ENCODE measurements at regions not wholly inside any gene's neighbourhood (a gene's known extent, or its start where the extent isn't known, plus 50 kb on each side); places are given as distances from the start of the nearest gene placed in this dataset.
A peak's percentile ranks its signal among the peaks of the same experiment; 100 is the strongest.

- Histone ChIP-seq H3K36me3 (replicated peaks) (no peaks in the 10 kb centered on the region), H3K4me1 (peaks cover 9% of the 10 kb centered on the region), H3K27me3 (ENCODE audit: low read depth) (no peaks in the 10 kb centered on the region), H3K9me3 (no peaks in the 10 kb centered on the region), H3K4me3 (no peak overlapping the region)
- in situ Hi-C loops (cut with MboI; ENCODE audit: low sequenced_read_pairs) = no loop called here
- no peak for DNase-seq (ENCODE audit: low spot score in 2 of 2)
Measured at GRCh38 chr18:40612356-40612755, 1342.7 kb upstream of the PIK3C3 start.

- in situ Hi-C loops (cut with MboI; ENCODE audit: low sequenced_read_pairs) = no loop called here
- H3K9me3 ChIP-seq = no peaks in the 10 kb centered on the region
- H3K4me3 ChIP-seq = no peak overlapping the region
- DNase-seq (ENCODE audit: low spot score in 2 of 2) = no peak
- H3K4me1 ChIP-seq = peaks cover 10% of the 10 kb centered on the region
- no peaks in the 10 kb centered on the region for H3K27me3 ChIP-seq (ENCODE audit: low read depth)
- no peaks in the 10 kb centered on the region for H3K36me3 ChIP-seq (replicated peaks)
Measured at GRCh38 chr18:40608226-40608625, 1346.8 kb upstream of the PIK3C3 start.

- no peaks in the 10 kb centered on the region for H3K9me3 ChIP-seq
- no peaks in the 10 kb centered on the region for H3K36me3 ChIP-seq (replicated peaks)
- H3K4me3 ChIP-seq = no peak overlapping the region
- in situ Hi-C loops (cut with MboI; ENCODE audit: low sequenced_read_pairs) = no loop called here
- peaks cover 10% of the 10 kb centered on the region for H3K4me1 ChIP-seq
- DNase-seq (ENCODE audit: low spot score in 2 of 2) = peak; percentile 13 to 72
- H3K27me3 ChIP-seq (ENCODE audit: low read depth) = no peaks in the 10 kb centered on the region
Measured at GRCh38 chr18:40607542-40608148, 1347.4 kb upstream of the PIK3C3 start.

- DNase-seq (ENCODE audit: low spot score in 2 of 2) = no peak
- Histone ChIP-seq H3K9me3 (no peaks in the 10 kb centered on the region), H3K4me3 (no peak overlapping the region), H3K27me3 (ENCODE audit: low read depth) (no peaks in the 10 kb centered on the region), H3K36me3 (replicated peaks) (no peaks in the 10 kb centered on the region), H3K4me1 (peaks cover 10% of the 10 kb centered on the region)
- in situ Hi-C loops (cut with MboI; ENCODE audit: low sequenced_read_pairs) = no loop called here
Measured at GRCh38 chr18:40606996-40607395, 1348.0 kb upstream of the PIK3C3 start.

- no peak for DNase-seq (ENCODE audit: low spot score in 2 of 2)
- no peaks in the 10 kb centered on the region for H3K27me3 ChIP-seq (ENCODE audit: low read depth)
- H3K9me3 ChIP-seq = no peaks in the 10 kb centered on the region
- H3K4me1 ChIP-seq = no peaks in the 10 kb centered on the region
- in situ Hi-C loops (cut with MboI; ENCODE audit: low sequenced_read_pairs) = no loop called here
- H3K36me3 ChIP-seq (replicated peaks) = no peaks in the 10 kb centered on the region
- H3K4me3 ChIP-seq = no peak overlapping the region
Measured at GRCh38 chr18:40583671-40584070, 1371.4 kb upstream of the PIK3C3 start.

GRCh38 chr18:40582105-40582504 lies 1372.9 kb upstream of the PIK3C3 start:
- H3K36me3 ChIP-seq (replicated peaks) = no peaks in the 10 kb centered on the region
- H3K27me3 ChIP-seq (ENCODE audit: low read depth) = no peaks in the 10 kb centered on the region
- H3K4me3 ChIP-seq = no peak overlapping the region
- H3K4me1 ChIP-seq = no peaks in the 10 kb centered on the region
- no peaks in the 10 kb centered on the region for H3K9me3 ChIP-seq
- in situ Hi-C loops (cut with MboI; ENCODE audit: low sequenced_read_pairs) = no loop called here
- no peak for DNase-seq (ENCODE audit: low spot score in 2 of 2)

GRCh38 chr18:40577981-40578365 lies 1377.1 kb upstream of the PIK3C3 start:
- Histone ChIP-seq H3K36me3 (replicated peaks) (no peaks in the 10 kb centered on the region), H3K4me1 (peaks cover 8% of the 10 kb centered on the region; the same call in 1 of the 2 replicates), H3K4me3 (no peak overlapping the region), H3K9me3 (no peaks in the 10 kb centered on the region), H3K27me3 (ENCODE audit: low read depth) (no peaks in the 10 kb centered on the region)
- in situ Hi-C loops (cut with MboI; ENCODE audit: low sequenced_read_pairs) = no loop called here
- DNase-seq (ENCODE audit: low spot score in 2 of 2) = no peak

- no peak overlapping the region for H3K4me3 ChIP-seq
- no peaks in the 10 kb centered on the region for H3K9me3 ChIP-seq
- in situ Hi-C loops (cut with MboI; ENCODE audit: low sequenced_read_pairs) = no loop called here
- H3K27me3 ChIP-seq (ENCODE audit: low read depth) = no peaks in the 10 kb centered on the region
- peaks cover 8% of the 10 kb centered on the region; the same call in 1 of the 2 replicates for H3K4me1 ChIP-seq
- no peaks in the 10 kb centered on the region for H3K36me3 ChIP-seq (replicated peaks)
- no peak for DNase-seq (ENCODE audit: low spot score in 2 of 2)
Measured at GRCh38 chr18:40577239-40577980, 1377.6 kb upstream of the PIK3C3 start.

- peaks cover 8% of the 10 kb centered on the region; the same call in 1 of the 2 replicates for H3K4me1 ChIP-seq
- no peak for DNase-seq (ENCODE audit: low spot score in 2 of 2)
- H3K27me3 ChIP-seq (ENCODE audit: low read depth) = no peaks in the 10 kb centered on the region
- in situ Hi-C loops (cut with MboI; ENCODE audit: low sequenced_read_pairs) = no loop called here
- no peaks in the 10 kb centered on the region for H3K9me3 ChIP-seq
- H3K4me3 ChIP-seq = no peak overlapping the region
- H3K36me3 ChIP-seq (replicated peaks) = no peaks in the 10 kb centered on the region
Measured at GRCh38 chr18:40576507-40577115, 1378.4 kb upstream of the PIK3C3 start.

- H3K4me1 ChIP-seq = no peaks in the 10 kb centered on the region
- H3K9me3 ChIP-seq = no peaks in the 10 kb centered on the region
- in situ Hi-C loops (cut with MboI; ENCODE audit: low sequenced_read_pairs) = no loop called here
- H3K4me3 ChIP-seq = no peak overlapping the region
- H3K36me3 ChIP-seq (replicated peaks) = no peaks in the 10 kb centered on the region
- DNase-seq (ENCODE audit: low spot score in 2 of 2) = no peak
- no peaks in the 10 kb centered on the region for H3K27me3 ChIP-seq (ENCODE audit: low read depth)
Measured at GRCh38 chr18:40570615-40571014, 1384.4 kb upstream of the PIK3C3 start.

- in situ Hi-C loops (cut with MboI; ENCODE audit: low sequenced_read_pairs) = no loop called here
- H3K36me3 ChIP-seq (replicated peaks) = no peaks in the 10 kb centered on the region
- no peak overlapping the region for H3K4me3 ChIP-seq
- H3K9me3 ChIP-seq = no peaks in the 10 kb centered on the region
- H3K27me3 ChIP-seq (ENCODE audit: low read depth) = no peaks in the 10 kb centered on the region
- H3K4me1 ChIP-seq = no peaks in the 10 kb centered on the region
- DNase-seq (ENCODE audit: low spot score in 2 of 2) = no peak
Measured at GRCh38 chr18:40569605-40570004, 1385.4 kb upstream of the PIK3C3 start.

- in situ Hi-C loops (cut with MboI; ENCODE audit: low sequenced_read_pairs) = no loop called here
Measured at GRCh38 chr18:40566510-40566844, 1388.6 kb upstream of the PIK3C3 start.

GRCh38 chr18:40565805-40566509 lies 1389.1 kb upstream of the PIK3C3 start:
- Histone ChIP-seq H3K27me3 (ENCODE audit: low read depth) (no peaks in the 10 kb centered on the region), H3K4me1 (no peaks in the 10 kb centered on the region), H3K9me3 (no peaks in the 10 kb centered on the region), H3K36me3 (replicated peaks) (no peaks in the 10 kb centered on the region), H3K4me3 (no peak overlapping the region)
- DNase-seq (ENCODE audit: low spot score in 2 of 2) = no peak
- in situ Hi-C loops (cut with MboI; ENCODE audit: low sequenced_read_pairs) = no loop called here

More at GRCh38 chr18:40566510-40566844, 1388.6 kb upstream of the PIK3C3 start:
- Histone ChIP-seq H3K4me3 (no peak overlapping the region), H3K4me1 (no peaks in the 10 kb centered on the region), H3K27me3 (ENCODE audit: low read depth) (no peaks in the 10 kb centered on the region), H3K9me3 (no peaks in the 10 kb centered on the region), H3K36me3 (replicated peaks) (no peaks in the 10 kb centered on the region)
- no peak for DNase-seq (ENCODE audit: low spot score in 2 of 2)

GRCh38 chr18:40559556-40559955 lies 1395.5 kb upstream of the PIK3C3 start:
- no peak overlapping the region for H3K4me3 ChIP-seq
- no peaks in the 10 kb centered on the region for H3K4me1 ChIP-seq
- H3K36me3 ChIP-seq (replicated peaks) = no peaks in the 10 kb centered on the region
- H3K9me3 ChIP-seq = no peaks in the 10 kb centered on the region
- in situ Hi-C loops (cut with MboI; ENCODE audit: low sequenced_read_pairs) = no loop called here
- DNase-seq (ENCODE audit: low spot score in 2 of 2) = no peak
- H3K27me3 ChIP-seq (ENCODE audit: low read depth) = no peaks in the 10 kb centered on the region
